GM12892 (cell line): ENCODE measurements at regions not wholly inside any gene's neighbourhood (a gene's known extent, or its start where the extent isn't known, plus 50 kb on each side); places are given as distances from the start of the nearest gene placed in this dataset.

Experiments
- POLR2A ChIP-seq: IDR thresholded peaks from 2 replicates; pipeline ENCODE4 v1.6.1; 2011; ENCODE audit warnings: low read depth, low read length, control low read depth
- POLR2AphosphoS5 ChIP-seq: IDR thresholded peaks from 2 replicates; pipeline ENCODE4 v1.6.1; 2011; ENCODE audit warnings: low read depth, low read length, control low read depth

DNA sequence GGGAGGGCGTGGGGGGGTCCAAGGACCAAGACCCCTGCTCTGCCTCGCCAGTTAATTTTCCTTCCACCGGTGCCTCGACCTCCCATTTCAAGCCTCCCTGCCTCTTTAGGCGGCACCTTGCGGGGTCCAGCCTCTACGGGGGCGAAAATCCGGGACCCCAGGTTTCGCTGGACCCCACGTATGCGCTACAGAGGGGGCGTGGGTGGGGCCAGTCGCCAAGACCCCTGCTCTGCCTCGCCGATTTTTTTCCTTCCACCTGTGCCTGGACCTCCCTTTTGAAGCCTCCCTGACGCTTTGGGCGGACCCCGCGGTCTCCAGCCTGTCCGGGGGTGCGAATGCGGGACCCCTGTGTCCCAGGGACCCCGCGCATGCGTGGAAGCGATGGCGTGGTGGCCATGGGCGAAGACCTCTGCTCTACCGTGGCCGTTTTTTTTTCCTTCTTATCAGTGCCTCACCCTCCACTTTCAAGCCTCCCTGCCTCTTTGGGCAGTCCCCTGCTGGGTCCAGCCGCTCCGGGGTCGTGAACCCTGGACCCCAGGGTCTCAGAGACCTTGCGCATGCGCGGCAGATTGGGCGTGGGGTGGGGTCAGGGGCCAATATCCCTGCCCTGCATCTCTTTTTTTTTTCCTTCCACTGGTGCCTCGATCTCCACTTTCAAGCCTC, 324.2 kb downstream of the ALG10 start:
- no peak for TF ChIP-seq POLR2A
- no peak for TF ChIP-seq POLR2AphosphoS5
